ENCODE measurements at regions not wholly inside any gene's neighbourhood (a gene's known extent, or its start where the extent isn't known, plus 50 kb on each side); places are given as distances from the start of the nearest gene placed in this dataset.

DNA sequence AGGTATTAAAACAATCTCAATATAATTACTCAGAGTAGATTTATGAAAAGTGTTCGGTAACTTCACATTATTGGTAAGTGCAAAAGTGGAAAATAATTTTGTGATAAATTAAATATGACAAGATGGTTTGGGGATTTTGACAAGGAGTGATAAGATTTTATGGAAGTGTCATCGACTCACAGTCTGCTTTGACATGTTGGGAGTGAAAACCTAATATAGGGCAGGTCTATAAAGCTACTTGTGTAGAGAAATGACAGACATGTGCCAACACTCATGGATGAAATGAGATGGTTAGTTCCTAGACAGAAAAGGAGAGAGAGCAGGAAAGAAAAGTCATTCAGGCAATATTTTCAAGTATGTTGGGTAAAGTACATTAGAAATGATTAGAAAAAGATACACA lies 456.8 kb downstream of the TRAM1L1 start:
- no peaks in the 10 kb centered on the region for H3K36me3 Mint-ChIP-seq (ENCODE audit: insufficient read depth in 1 of 3, low read depth in 3 of 3)
- H3K27ac ChIP-seq (ENCODE audit: insufficient read length, low read depth, low read length) = no peak overlapping the region
- H3T11ph ChIP-seq (ENCODE audit: low read length) = no peak overlapping the region
- no peak for DNase-seq
- H2AK5ac ChIP-seq (ENCODE audit: insufficient read length, low read length) = no peak overlapping the region
- TF ChIP-seq, protein P1, sequence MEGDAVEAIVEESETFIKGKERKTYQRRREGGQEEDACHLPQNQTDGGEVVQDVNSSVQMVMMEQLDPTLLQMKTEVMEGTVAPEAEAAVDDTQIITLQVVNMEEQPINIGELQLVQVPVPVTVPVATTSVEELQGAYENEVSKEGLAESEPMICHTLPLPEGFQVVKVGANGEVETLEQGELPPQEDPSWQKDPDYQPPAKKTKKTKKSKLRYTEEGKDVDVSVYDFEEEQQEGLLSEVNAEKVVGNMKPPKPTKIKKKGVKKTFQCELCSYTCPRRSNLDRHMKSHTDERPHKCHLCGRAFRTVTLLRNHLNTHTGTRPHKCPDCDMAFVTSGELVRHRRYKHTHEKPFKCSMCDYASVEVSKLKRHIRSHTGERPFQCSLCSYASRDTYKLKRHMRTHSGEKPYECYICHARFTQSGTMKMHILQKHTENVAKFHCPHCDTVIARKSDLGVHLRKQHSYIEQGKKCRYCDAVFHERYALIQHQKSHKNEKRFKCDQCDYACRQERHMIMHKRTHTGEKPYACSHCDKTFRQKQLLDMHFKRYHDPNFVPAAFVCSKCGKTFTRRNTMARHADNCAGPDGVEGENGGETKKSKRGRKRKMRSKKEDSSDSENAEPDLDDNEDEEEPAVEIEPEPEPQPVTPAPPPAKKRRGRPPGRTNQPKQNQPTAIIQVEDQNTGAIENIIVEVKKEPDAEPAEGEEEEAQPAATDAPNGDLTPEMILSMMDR (conservative IDR thresholded peaks at IDR 0.05) = no peak
- no peak overlapping the region for H3K56ac ChIP-seq (ENCODE audit: insufficient read length, low read depth, low read length)
- no peak overlapping the region for H2BK15ac ChIP-seq (ENCODE audit: low read depth, low read length)
- WGBS (ENCODE audit: extremely low coverage, insufficient read length, low lambda C conversion rate) = 100% methylated on average over 1 of the region's 2 CpGs
- no peaks in the 10 kb centered on the region for H3K9me3 Mint-ChIP-seq
- H2AFZ ChIP-seq (ENCODE audit: low read length) = no peak overlapping the region
- H4K20me1 ChIP-seq (ENCODE audit: control insufficient read depth, insufficient read depth, insufficient read length) = no peaks in the 10 kb centered on the region
- no peak overlapping the region for H4K5ac ChIP-seq (ENCODE audit: insufficient read length, low read depth, low read length)
- no peaks in the 10 kb centered on the region for H3K79me2 ChIP-seq (ENCODE audit: insufficient read depth, low read length)
- no peak overlapping the region for H2BK5ac ChIP-seq (ENCODE audit: insufficient read length, low read length)
- no peaks in the 10 kb centered on the region for H3K27me3 Mint-ChIP-seq (ENCODE audit: low read depth)
- no peak overlapping the region for H3K27ac Mint-ChIP-seq
- no peaks in the 10 kb centered on the region for H3K79me1 ChIP-seq (ENCODE audit: insufficient read depth, low read depth, low read length, poor library complexity, severe bottlenecking)
- H3K4me3 Mint-ChIP-seq = no peak overlapping the region
- no peaks in the 10 kb centered on the region for H3K27me3 ChIP-seq (ENCODE audit: insufficient read depth, low read length)
- H3K9me3 ChIP-seq (ENCODE audit: control insufficient read depth, low read depth, low read length) = no peaks in the 10 kb centered on the region
- H2BK120ac ChIP-seq (ENCODE audit: low read depth, low read length, poor library complexity, severe bottlenecking) = no peak overlapping the region
- no peak overlapping the region for H3K4me2 ChIP-seq (ENCODE audit: insufficient read depth, insufficient read length, low read length)
- no peak overlapping the region for H4K91ac ChIP-seq (ENCODE audit: insufficient read length, low read depth, low read length)
- no peak overlapping the region for H2BK20ac ChIP-seq (ENCODE audit: low read depth, low read length, poor library complexity, severe bottlenecking)
- H3K9ac ChIP-seq (ENCODE audit: extremely low read depth, insufficient read length, low read length) = no peak overlapping the region
- H2BK12ac ChIP-seq (ENCODE audit: insufficient read length, low read depth, low read length) = no peak overlapping the region
- H3K4me1 ChIP-seq (ENCODE audit: insufficient read depth, low read length) = no peaks in the 10 kb centered on the region; the same call in 1 of the 2 replicates
- H3K4ac ChIP-seq (ENCODE audit: low read depth, low read length) = no peak overlapping the region
- no peaks in the 10 kb centered on the region for H3K23me2 ChIP-seq (ENCODE audit: insufficient read length, low read depth, low read length, poor library complexity, severe bottlenecking)
- H3K14ac ChIP-seq (ENCODE audit: insufficient read depth, low read length) = no peak overlapping the region
- H3K4me1 Mint-ChIP-seq = peaks cover 0 to 8% of the 10 kb centered on the region in 2 experiments; a peak in 2 of 4 replicates
- H3K18ac ChIP-seq (ENCODE audit: insufficient read length, low read depth, low read length) = no peak overlapping the region
- no peak overlapping the region for H4K8ac ChIP-seq (replicated peaks; ENCODE audit: insufficient read length, low read depth, low read length)
- H3K23ac ChIP-seq (ENCODE audit: insufficient read length, low read depth, low read length) = no peak overlapping the region
